D721Med (cell line): ENCODE measurements at regions not wholly inside any gene's neighbourhood (a gene's known extent, or its start where the extent isn't known, plus 50 kb on each side); places are given as distances from the start of the nearest gene placed in this dataset.

Source experiments
- DNase-seq: peaks from one replicate; pipeline ENCODE4 v3.0.0; 2011; ENCODE audit warnings: low spot score; ENCODE audit not compliant: insufficient read length
- FAIRE-seq: peaks from 2 replicates; lab custom pipeline; 2011; peaks lifted over from hg19 to GRCh38; lab: Jason Lieb, UNC
- TF ChIP-seq, protein P1 (sequence below): IDR thresholded peaks from 2 replicates; pipeline ENCODE4 v1.5.1; 2012; ENCODE audit warnings: mild to moderate bottlenecking, control low read depth; ENCODE audit not compliant: insufficient read depth; ENCODE audit errors: missing control alignments

- TF ChIP-seq, protein P1, sequence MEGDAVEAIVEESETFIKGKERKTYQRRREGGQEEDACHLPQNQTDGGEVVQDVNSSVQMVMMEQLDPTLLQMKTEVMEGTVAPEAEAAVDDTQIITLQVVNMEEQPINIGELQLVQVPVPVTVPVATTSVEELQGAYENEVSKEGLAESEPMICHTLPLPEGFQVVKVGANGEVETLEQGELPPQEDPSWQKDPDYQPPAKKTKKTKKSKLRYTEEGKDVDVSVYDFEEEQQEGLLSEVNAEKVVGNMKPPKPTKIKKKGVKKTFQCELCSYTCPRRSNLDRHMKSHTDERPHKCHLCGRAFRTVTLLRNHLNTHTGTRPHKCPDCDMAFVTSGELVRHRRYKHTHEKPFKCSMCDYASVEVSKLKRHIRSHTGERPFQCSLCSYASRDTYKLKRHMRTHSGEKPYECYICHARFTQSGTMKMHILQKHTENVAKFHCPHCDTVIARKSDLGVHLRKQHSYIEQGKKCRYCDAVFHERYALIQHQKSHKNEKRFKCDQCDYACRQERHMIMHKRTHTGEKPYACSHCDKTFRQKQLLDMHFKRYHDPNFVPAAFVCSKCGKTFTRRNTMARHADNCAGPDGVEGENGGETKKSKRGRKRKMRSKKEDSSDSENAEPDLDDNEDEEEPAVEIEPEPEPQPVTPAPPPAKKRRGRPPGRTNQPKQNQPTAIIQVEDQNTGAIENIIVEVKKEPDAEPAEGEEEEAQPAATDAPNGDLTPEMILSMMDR: no peak
- FAIRE-seq (no peak), DNase-seq (no peak)
These were observed 238.1 kb downstream of the GAS1 start for GRCh38 chr9:86708918-86709835.

- FAIRE-seq: no peak
- TF ChIP-seq, protein P1: no peak
- no peak for DNase-seq
These were observed 239.3 kb downstream of the GAS1 start for GRCh38 chr9:86707932-86708510.

- DNase-seq: no peak
- no peak for FAIRE-seq
- TF ChIP-seq, protein P1: no peak
These were observed 240.9 kb downstream of the GAS1 start for GRCh38 chr9:86706391-86706790.

GRCh38 chr9:86705490-86705889 lies 241.8 kb downstream of the GAS1 start:
- TF ChIP-seq, protein P1: no peak
- FAIRE-seq: no peak
- no peak for DNase-seq

DNA sequence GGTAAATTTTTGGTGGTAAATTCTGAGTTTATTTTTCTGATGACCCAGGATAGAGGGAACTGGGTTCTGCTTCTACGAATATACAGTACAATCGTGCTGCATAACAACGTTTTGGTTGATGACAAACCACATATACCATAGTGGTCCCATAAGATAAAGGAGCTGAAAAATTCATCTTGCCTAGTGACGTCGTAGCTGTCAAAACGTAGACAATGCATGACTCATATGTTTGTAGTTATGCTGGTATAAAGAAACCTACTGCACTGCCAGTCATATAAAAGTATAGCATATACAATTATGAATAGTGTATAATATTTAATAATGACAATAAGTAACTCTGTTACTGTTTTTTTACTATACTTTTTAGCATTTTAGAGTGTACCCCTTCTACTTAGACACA lies 244.0 kb downstream of the GAS1 start:
- DNase-seq (no peak), FAIRE-seq (no peak)
- TF ChIP-seq, protein P1: no peak

GRCh38 chr9:86700629-86701028 lies 246.7 kb downstream of the GAS1 start:
- FAIRE-seq (no peak), DNase-seq (no peak)
- TF ChIP-seq, protein P1: no peak

DNA sequence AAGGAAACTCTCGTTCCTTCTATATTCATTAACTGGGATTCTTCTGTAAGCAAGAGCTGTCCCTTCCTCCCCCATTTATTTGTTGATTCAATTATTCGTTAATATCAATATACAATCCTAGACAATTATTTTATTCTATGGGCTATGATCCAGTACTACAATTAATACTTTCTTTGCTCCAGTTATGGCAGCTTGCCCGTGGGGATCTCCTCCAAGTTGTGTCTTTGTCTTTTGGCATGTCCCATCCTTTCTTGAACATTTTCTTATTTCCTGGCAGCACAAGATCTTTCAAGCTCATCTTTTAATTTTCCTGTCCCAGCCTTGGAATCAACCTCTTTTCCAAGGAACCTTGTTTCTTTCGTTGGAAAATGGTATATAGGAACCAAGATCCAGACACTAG lies 249.3 kb downstream of the GAS1 start:
- no peak for FAIRE-seq
- no peak for DNase-seq
- TF ChIP-seq, protein P1: no peak
